Small intestine (tissue), 7 donors: ENCODE measurements at regions not wholly inside any gene's neighbourhood (a gene's known extent, or its start where the extent isn't known, plus 50 kb on each side); places are given as distances from the start of the nearest gene placed in this dataset.
A peak's percentile ranks its signal among the peaks of the same experiment; 100 is the strongest.

Source experiments
- DNase-seq, 2 donors: peaks; one replicate each; pipeline versions ENCODE4 v3.0.0 to v3.0.0-alpha.2; 2013
- FAIRE-seq: peaks from 2 replicates; lab custom pipeline; 2012; peaks lifted over from hg19 to GRCh38; lab: Jason Lieb, UNC
- H3K27ac ChIP-seq, 3 donors: one replicate each; pipeline ENCODE4 v1.5.1; 2013; ENCODE audit warnings: low read length in 2 of 3, mild to moderate bottlenecking in 2 of 3, control low read depth in 1 of 3, inconsistent platforms in 1 of 3, low read depth in 1 of 3, moderate library complexity in 1 of 3
- H3K27me3 ChIP-seq, 3 donors: one replicate each; pipeline ENCODE4 v1.6.1; 2013; ENCODE audit warnings: low read length in 3 of 3, inconsistent platforms in 1 of 3; ENCODE audit not compliant: control insufficient read depth in 3 of 3, insufficient read depth in 3 of 3
- H3K36me3 ChIP-seq, 3 donors: one replicate each; pipeline ENCODE4 v1.6.1; 2013; ENCODE audit warnings: low read length in 3 of 3, inconsistent platforms in 1 of 3, low read depth in 1 of 3, mild to moderate bottlenecking in 1 of 3, moderate library complexity in 1 of 3; ENCODE audit not compliant: control insufficient read depth in 3 of 3, insufficient read depth in 2 of 3
- H3K4me1 ChIP-seq, 3 donors: one replicate each; pipeline ENCODE4 v1.6.1; 2013; ENCODE audit warnings: low read length in 2 of 3, inconsistent platforms in 1 of 3, low read depth in 1 of 3, mild to moderate bottlenecking in 1 of 3, moderate library complexity in 1 of 3; ENCODE audit not compliant: control insufficient read depth in 3 of 3, insufficient read depth in 2 of 3
- H3K4me3 ChIP-seq, 3 donors: one replicate each; pipeline ENCODE4 v1.5.1; 2013; ENCODE audit warnings: low read length in 3 of 3, control low read depth in 1 of 3, inconsistent platforms in 1 of 3, low read depth in 1 of 3, mild to moderate bottlenecking in 1 of 3, moderate library complexity in 1 of 3
- H3K9me3 ChIP-seq, 2 donors: one replicate each; pipeline ENCODE4 v1.6.1; 2013; ENCODE audit warnings: low read depth in 1 of 2, low read length in 1 of 2; ENCODE audit not compliant: control insufficient read depth in 2 of 2, insufficient read depth in 1 of 2
- WGBS, 3 donors: extraction: QIAGEN DNeasy Blood & Tissue Kit; methylation state at CpG; one replicate each; pipeline ENCODE4 v1.1.7; 2013; 5-methylcytosine and 5-hydroxymethylcytosine counted together
- donor health status: healthy with polysubstance abuse.
- donor health status: control.
- donor health status: control.
- donor health status: Bipolar disorder and iron deficiency.
- donor health status: healthy.

- Histone ChIP-seq H3K27ac (no peak overlapping the region), H3K4me1 (no peaks in the 10 kb centered on the region), H3K27me3 (no peaks in the 10 kb centered on the region), H3K36me3 (no peaks in the 10 kb centered on the region), H3K4me3 (no peak overlapping the region), H3K9me3 (no peaks in the 10 kb centered on the region)
- DNase-seq = peak; percentile 1 to 16
- FAIRE-seq = no peak
- WGBS, 3 donors = 44 to 56% (median 48%) methylated on average over 4 of the region's 4 CpGs
Measured at GRCh38 chr4:111454961-111455360, 690.3 kb upstream of the FAM241A start.

GRCh38 chr4:111464251-111465045 lies 680.8 kb upstream of the FAM241A start:
- Histone ChIP-seq H3K27ac (no peak overlapping the region), H3K9me3 (peaks cover 0 to 6% of the 10 kb centered on the region in 2 donors), H3K4me3 (no peak overlapping the region), H3K27me3 (no peaks in the 10 kb centered on the region), H3K4me1 (no peaks in the 10 kb centered on the region), H3K36me3 (no peaks in the 10 kb centered on the region)
- DNase-seq (no peak), FAIRE-seq (no peak)
- 64 to 74% (median 69%) methylated on average over 8 of the region's 8 CpGs for WGBS, 3 donors

- H3K4me3 ChIP-seq = no peak overlapping the region
- H3K4me1 ChIP-seq = no peaks in the 10 kb centered on the region
- WGBS, 3 donors = 72 to 90% (median 82%) methylated on average over 2 of the region's 2 CpGs
- H3K9me3 ChIP-seq = peaks cover 0 to 6% of the 10 kb centered on the region in 2 donors
- H3K27ac ChIP-seq = no peak overlapping the region
- DNase-seq (no peak), FAIRE-seq (no peak)
- H3K27me3 ChIP-seq = no peaks in the 10 kb centered on the region
- no peaks in the 10 kb centered on the region for H3K36me3 ChIP-seq
Measured at GRCh38 chr4:111466811-111467604, 678.2 kb upstream of the FAM241A start.

- FAIRE-seq = no peak
- peak; percentile 6 to 34 for DNase-seq
- Histone ChIP-seq H3K4me3 (no peak overlapping the region), H3K27me3 (no peaks in the 10 kb centered on the region), H3K36me3 (no peaks in the 10 kb centered on the region), H3K27ac (no peak overlapping the region), H3K9me3 (no peaks in the 10 kb centered on the region), H3K4me1 (no peaks in the 10 kb centered on the region)
- 8 to 15% (median 12%) methylated on average over 5 of the region's 5 CpGs for WGBS, 3 donors
Measured at GRCh38 chr4:111475001-111475400, 670.3 kb upstream of the FAM241A start.

GRCh38 chr4:111475666-111476065 lies 669.6 kb upstream of the FAM241A start:
- no peak for FAIRE-seq
- 32 to 45% (median 40%) methylated on average over 1 of the region's 1 CpG for WGBS, 3 donors
- Histone ChIP-seq H3K36me3 (no peaks in the 10 kb centered on the region), H3K27ac (no peak overlapping the region), H3K4me3 (no peak overlapping the region), H3K27me3 (no peaks in the 10 kb centered on the region), H3K4me1 (no peaks in the 10 kb centered on the region), H3K9me3 (no peaks in the 10 kb centered on the region)
- DNase-seq = no peak

GRCh38 chr4:111480510-111480909 lies 664.7 kb upstream of the FAM241A start:
- Histone ChIP-seq H3K36me3 (no peaks in the 10 kb centered on the region), H3K4me3 (no peak overlapping the region), H3K27me3 (no peaks in the 10 kb centered on the region), H3K4me1 (no peaks in the 10 kb centered on the region), H3K9me3 (no peaks in the 10 kb centered on the region), H3K27ac (no peak overlapping the region)
- no peak for FAIRE-seq
- DNase-seq = no peak

- H3K36me3 ChIP-seq = no peaks in the 10 kb centered on the region
Measured at GRCh38 chr4:111483375-111484169, 661.7 kb upstream of the FAM241A start.

GRCh38 chr4:111492496-111492895 lies 652.8 kb upstream of the FAM241A start:
- Histone ChIP-seq H3K4me3 (no peak overlapping the region), H3K4me1 (no peaks in the 10 kb centered on the region), H3K27me3 (no peaks in the 10 kb centered on the region), H3K9me3 (no peaks in the 10 kb centered on the region), H3K36me3 (no peaks in the 10 kb centered on the region), H3K27ac (no peak overlapping the region)
- WGBS, 3 donors = 7 to 27% (median 10%) methylated on average over 1 of the region's 1 CpG
- DNase-seq (no peak), FAIRE-seq (no peak)

More at GRCh38 chr4:111483375-111484169, 661.7 kb upstream of the FAM241A start:
- WGBS, 3 donors = 78 to 85% (median 83%) methylated on average over 8 of the region's 8 CpGs
- FAIRE-seq = no peak
- Histone ChIP-seq H3K4me1 (no peaks in the 10 kb centered on the region), H3K4me3 (no peak overlapping the region), H3K27ac (no peak overlapping the region), H3K27me3 (no peaks in the 10 kb centered on the region), H3K9me3 (no peaks in the 10 kb centered on the region)
- no peak for DNase-seq
